Lower leg skin (tissue), 3 donors: ENCODE measurements at regions not wholly inside any gene's neighbourhood (a gene's known extent, or its start where the extent isn't known, plus 50 kb on each side); places are given as distances from the start of the nearest gene placed in this dataset.

Source experiments
- CTCF ChIP-seq, 3 donors: fragments of 450-650 bp; IDR thresholded peaks; one replicate each; pipeline ENCODE4 v1.5.1; 2016; ENCODE audit warnings: antibody characterized with exemption in 3 of 3, mild to moderate bottlenecking in 3 of 3, moderate library complexity in 2 of 3
- POLR2A ChIP-seq, 2 donors: fragments of 450-650 bp; IDR thresholded peaks; one replicate each; pipeline ENCODE4 v1.6.1; 2016 to 2017; ENCODE audit warnings: antibody characterized with exemption in 2 of 2, mild to moderate bottlenecking in 1 of 2, moderate library complexity in 1 of 2

DNA sequence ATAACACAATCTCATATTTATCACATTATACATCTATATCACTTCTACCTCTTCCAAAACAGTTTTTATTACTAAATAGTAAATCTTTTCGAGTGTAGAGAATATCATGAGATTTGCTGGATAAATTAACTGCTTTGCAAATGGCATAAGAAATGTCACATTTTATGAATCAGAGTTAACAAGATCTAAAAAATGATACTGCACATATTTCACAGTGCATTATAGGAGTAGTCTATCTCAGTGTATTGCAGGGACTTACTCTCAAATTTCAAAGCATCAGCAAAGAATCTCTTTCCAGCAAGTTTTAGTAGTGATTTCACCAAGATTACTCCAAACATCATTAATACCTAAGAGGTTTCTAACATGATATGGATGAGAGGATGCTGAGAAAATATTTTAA lies 687.1 kb upstream of the SLITRK1 start:
- no peak for TF ChIP-seq CTCF (IDR thresholded peaks at IDR 0.05)
- TF ChIP-seq POLR2A (IDR thresholded peaks at IDR 0.05) = no peak
